ENCODE measurements at regions not wholly inside any gene's neighbourhood (a gene's known extent, or its start where the extent isn't known, plus 50 kb on each side); places are given as distances from the start of the nearest gene placed in this dataset.

GRCh38 chr4:181509073-181509472 is 734.1 kb upstream of the TENM3 start:
- TF ChIP-seq SPI1 (IDR thresholded peaks at IDR 0.05; ENCODE audit: borderline replicate concordance, low read depth) (no peak), REST (IDR thresholded peaks at IDR 0.05; ENCODE audit: insufficient replicate concordance, low read depth) (no peak), POLR2AphosphoS5 (IDR thresholded peaks at IDR 0.05; ENCODE audit: low read depth) (no peak), GABPA (IDR thresholded peaks at IDR 0.05; ENCODE audit: low read depth) (no peak), CTCF (IDR thresholded peaks at IDR 0.05; ENCODE audit: insufficient read depth, low read length) (no peak)
- no peak overlapping the region for H3K4me3 ChIP-seq (replicated peaks; ENCODE audit: insufficient read depth, low read length)
- no peak overlapping the region for H3K27ac ChIP-seq (replicated peaks)
- H3K27me3 ChIP-seq (ENCODE audit: insufficient read depth, poor library complexity, severe bottlenecking), result no peaks in the 10 kb centered on the region
- DNase-seq (ENCODE audit: low read depth in 1 of 2, low spot score in 1 of 2), result no peak

GRCh38 chr4:181517491-181517890 is 725.7 kb upstream of the TENM3 start:
- Histone ChIP-seq H3K4me3 (replicated peaks; ENCODE audit: insufficient read depth, low read length) (no peak overlapping the region), H3K27me3 (ENCODE audit: insufficient read depth, poor library complexity, severe bottlenecking) (no peaks in the 10 kb centered on the region), H3K27ac (replicated peaks) (no peak overlapping the region)
- TF ChIP-seq SPI1 (IDR thresholded peaks at IDR 0.05; ENCODE audit: borderline replicate concordance, low read depth), result no peak
- TF ChIP-seq REST (IDR thresholded peaks at IDR 0.05; ENCODE audit: insufficient replicate concordance, low read depth), result no peak
- TF ChIP-seq CTCF (IDR thresholded peaks at IDR 0.05; ENCODE audit: insufficient read depth, low read length), result no peak
- TF ChIP-seq POLR2AphosphoS5 (IDR thresholded peaks at IDR 0.05; ENCODE audit: low read depth), result no peak
- no peak for TF ChIP-seq GABPA (IDR thresholded peaks at IDR 0.05; ENCODE audit: low read depth)
- DNase-seq (ENCODE audit: low read depth in 1 of 2, low spot score in 1 of 2), result no peak

- TF ChIP-seq REST (IDR thresholded peaks at IDR 0.05; ENCODE audit: insufficient replicate concordance, low read depth), result no peak
- TF ChIP-seq GABPA (IDR thresholded peaks at IDR 0.05; ENCODE audit: low read depth), result no peak
- no peak for TF ChIP-seq POLR2AphosphoS5 (IDR thresholded peaks at IDR 0.05; ENCODE audit: low read depth)
- TF ChIP-seq CTCF (IDR thresholded peaks at IDR 0.05; ENCODE audit: insufficient read depth, low read length), result no peak
- no peak for TF ChIP-seq SPI1 (IDR thresholded peaks at IDR 0.05; ENCODE audit: borderline replicate concordance, low read depth)
- H3K27ac ChIP-seq (replicated peaks), result no peak overlapping the region
- no peak overlapping the region for H3K4me3 ChIP-seq (replicated peaks; ENCODE audit: insufficient read depth, low read length)
- DNase-seq (ENCODE audit: low read depth in 1 of 2, low spot score in 1 of 2), result no peak
- H3K27me3 ChIP-seq (ENCODE audit: insufficient read depth, poor library complexity, severe bottlenecking), result no peaks in the 10 kb centered on the region
These were observed 722.4 kb upstream of the TENM3 start for GRCh38 chr4:181520790-181521189.

Measured in HL-60 (cell line).